ENCODE measurements at regions not wholly inside any gene's neighbourhood (a gene's known extent, or its start where the extent isn't known, plus 50 kb on each side); places are given as distances from the start of the nearest gene placed in this dataset.

DNA sequence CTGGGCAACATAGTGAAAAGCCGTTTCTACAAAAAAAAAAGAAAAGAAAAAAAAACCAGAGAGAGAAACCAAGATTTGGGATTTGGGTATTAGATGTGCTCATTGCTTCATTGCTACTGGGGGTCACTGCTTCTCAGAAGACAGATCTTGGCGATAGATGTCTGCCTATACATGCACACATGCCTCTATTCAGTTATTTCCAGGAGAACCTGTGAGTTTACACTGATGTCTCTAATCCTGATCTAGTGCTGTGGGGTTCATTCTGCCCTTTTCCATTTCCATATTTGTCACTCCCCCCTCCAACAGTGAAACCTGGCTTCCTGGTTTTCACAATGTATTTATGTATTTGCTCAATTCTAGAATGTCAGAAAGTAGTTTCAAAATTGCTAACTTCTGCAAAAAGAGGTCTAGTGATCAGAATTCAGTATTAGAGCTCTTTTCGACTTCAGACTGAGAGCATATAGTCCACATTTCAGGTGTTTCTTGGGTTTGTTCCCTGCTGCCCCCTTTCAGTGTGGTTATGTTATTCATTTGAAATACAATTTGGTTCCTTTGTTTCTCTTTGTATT is 111.0 kb downstream of the SLC25A47 start:
- no peaks in the 10 kb centered on the region for H3K27me3 Mint-ChIP-seq (ENCODE audit: low read depth)
- H3K4me3 Mint-ChIP-seq: no peak overlapping the region
- ATAC-seq (no peak), DNase-seq (no peak)
- no peaks in the 10 kb centered on the region for H3K9me3 Mint-ChIP-seq
- H3K36me3 Mint-ChIP-seq (ENCODE audit: insufficient read depth): peaks cover 2% of the 10 kb centered on the region
- H3K4me1 Mint-ChIP-seq (ENCODE audit: low read depth): peaks cover 7% of the 10 kb centered on the region

DNA sequence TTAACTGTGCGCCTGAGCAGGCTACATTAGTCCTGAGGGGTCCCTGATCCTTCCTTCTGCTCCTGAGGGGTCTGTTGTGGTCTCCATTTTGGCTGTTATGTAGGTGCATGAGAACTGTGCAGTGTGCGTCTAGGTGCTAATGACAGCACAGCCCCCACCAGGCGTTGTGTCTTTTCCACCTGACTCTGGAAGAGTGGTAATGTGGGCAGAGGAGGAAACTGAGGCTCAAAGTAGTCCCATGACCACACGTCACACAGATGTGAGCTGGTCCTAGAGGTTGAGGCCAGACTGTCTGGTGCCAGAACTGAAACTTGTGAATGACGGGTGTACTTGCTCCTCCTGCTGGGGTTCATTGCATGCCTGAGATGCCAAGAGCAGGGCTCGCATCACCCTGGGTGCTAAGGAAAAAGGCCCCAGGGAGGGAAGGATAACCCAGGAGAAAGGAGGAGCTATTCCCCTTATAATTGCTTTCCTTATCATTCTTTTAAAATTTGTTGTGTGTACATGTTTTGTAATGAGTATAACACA is 111.8 kb downstream of the SLC25A47 start:
- Mint-ChIP-seq H3K27me3 (ENCODE audit: low read depth) (no peaks in the 10 kb centered on the region), H3K4me3 (no peak overlapping the region), H3K36me3 (ENCODE audit: insufficient read depth) (peaks cover 2% of the 10 kb centered on the region), H3K4me1 (ENCODE audit: low read depth) (peaks cover 16% of the 10 kb centered on the region), H3K9me3 (no peaks in the 10 kb centered on the region)
- DNase-seq (no peak), ATAC-seq (no peak)

DNA sequence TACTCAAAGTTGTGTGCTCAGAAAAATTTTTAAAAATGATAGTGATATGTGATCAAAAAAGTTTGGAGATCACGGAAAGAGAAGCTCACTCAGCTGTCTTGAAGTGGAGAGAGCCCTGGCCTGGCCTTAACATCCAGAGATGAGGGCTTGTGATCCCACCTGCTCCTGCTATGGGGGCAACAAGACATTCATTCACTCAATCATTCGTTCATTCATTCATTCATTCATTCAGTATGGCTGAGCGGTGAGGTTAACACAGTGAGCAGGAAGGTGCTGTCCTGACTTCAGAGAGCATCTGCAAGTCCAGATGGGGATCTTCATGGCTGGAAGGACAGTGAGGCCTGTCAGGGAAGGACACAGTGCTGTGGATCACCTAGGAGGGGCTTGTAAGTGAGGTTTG is 112.3 kb downstream of the SLC25A47 start:
- Mint-ChIP-seq H3K36me3 (ENCODE audit: insufficient read depth) (peaks cover 2% of the 10 kb centered on the region), H3K4me1 (ENCODE audit: low read depth) (peaks cover 18% of the 10 kb centered on the region), H3K9me3 (no peaks in the 10 kb centered on the region), H3K4me3 (no peak overlapping the region), H3K27me3 (ENCODE audit: low read depth) (no peaks in the 10 kb centered on the region)
- DNase-seq: no peak
- no peak for ATAC-seq

DNA sequence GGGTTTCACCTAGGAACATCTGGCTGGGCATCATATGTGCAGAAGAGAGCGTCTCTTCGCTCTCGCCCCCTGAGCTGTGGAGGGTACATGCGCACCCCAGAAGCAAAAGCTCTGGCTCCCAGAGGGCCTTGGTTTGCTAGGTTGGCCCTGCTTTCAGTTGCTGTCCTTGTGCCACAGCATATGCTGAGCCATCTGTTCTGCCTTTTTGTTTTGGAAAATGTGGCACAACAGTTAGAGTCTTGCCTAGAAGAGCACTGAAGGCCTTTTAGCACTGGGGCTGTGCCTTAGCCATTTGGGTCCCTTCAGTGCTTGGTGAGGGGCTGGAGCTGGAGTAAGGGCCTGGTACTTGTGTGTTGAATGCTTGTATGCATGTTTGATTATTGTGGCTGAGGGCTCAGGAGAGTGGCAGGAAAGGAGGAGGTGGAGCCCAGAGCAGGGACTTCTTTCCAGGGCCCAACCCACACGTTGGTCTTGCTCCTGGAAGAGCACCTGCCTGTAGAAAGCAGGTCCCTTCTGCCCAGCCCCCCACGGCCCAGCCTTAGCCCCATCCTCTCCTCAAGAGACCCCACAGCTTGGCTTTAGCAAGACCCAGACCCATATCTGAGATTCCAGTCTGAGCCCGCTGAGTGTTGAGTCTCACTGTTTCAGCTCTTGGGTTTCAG is 113.7 kb downstream of the SLC25A47 start:
- no peak for DNase-seq

DNA sequence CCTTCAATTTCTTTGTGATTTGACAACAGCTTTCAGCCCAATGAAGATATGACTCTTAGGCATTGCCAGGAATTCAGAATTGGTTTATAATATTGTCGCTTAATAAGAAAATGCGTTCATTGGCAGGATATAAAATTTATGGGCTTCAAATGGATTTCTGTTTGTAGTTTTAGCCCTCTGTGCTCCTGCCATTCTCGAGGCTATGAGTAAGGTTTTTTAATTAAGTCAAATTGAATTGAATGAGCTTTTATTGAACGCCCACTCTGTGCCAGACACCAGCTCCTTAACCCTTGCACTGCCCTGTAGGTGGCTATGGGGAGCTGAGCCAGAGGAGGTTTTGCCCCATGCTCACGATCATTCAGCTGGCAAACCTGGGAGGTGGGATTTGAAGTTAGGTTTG is 115.1 kb downstream of the SLC25A47 start:
- no peaks in the 10 kb centered on the region for H3K27me3 Mint-ChIP-seq (ENCODE audit: low read depth)

More for the DNA sequence above, 113.7 kb downstream of the SLC25A47 start:
- no peaks in the 10 kb centered on the region for H3K27me3 Mint-ChIP-seq (ENCODE audit: low read depth)
- H3K9me3 Mint-ChIP-seq: no peaks in the 10 kb centered on the region
- no peak overlapping the region for H3K4me3 Mint-ChIP-seq
- peaks cover 2% of the 10 kb centered on the region for H3K36me3 Mint-ChIP-seq (ENCODE audit: insufficient read depth)
- ATAC-seq: no peak
- peaks cover 24% of the 10 kb centered on the region for H3K4me1 Mint-ChIP-seq (ENCODE audit: low read depth)

DNA sequence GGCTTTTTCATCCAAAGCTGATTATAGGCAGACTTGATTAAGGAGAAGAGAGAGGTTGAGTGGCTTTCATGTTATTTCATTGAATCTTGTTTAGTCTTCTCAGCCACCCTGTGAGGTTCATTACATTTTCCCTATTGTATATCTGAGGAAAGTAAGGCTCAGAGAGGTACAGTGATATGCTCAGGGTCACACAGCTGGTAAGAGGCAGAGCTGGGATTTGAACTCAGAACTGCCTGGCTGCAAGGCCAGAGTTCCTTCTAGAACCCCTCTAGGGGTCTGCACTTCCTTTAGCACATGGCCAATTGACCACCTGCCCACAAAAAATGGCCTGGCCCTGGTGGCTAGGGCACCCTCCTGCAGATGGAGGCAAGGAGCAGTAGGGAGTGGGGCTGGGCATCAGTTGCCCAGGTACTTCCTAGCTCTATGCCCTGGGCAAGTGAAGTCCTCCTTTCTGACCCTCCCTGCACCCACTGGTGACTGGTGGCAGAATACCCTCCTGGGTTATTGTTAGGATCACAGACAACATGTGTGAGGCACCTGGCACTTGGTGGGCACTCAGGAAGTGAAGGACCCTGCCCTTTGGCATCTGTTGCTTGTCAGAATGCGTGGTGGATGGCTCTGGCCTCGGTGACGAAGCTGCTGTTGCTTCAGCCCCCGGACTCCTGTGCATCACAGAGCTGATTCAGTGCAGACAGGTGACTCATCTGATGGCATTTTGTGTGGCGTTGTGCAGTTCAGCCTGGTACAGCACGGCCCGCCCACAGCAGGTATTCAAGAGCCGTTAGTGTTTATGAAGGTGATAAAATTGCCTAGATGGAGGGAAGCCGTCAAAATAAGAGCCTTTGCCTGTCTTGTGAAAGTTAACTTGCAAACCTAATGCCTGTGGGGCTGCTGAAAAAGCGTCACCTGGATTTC is 115.8 kb downstream of the SLC25A47 start:
- peaks cover 24% of the 10 kb centered on the region for H3K4me1 Mint-ChIP-seq (ENCODE audit: low read depth)

More for the DNA sequence above, 115.1 kb downstream of the SLC25A47 start:
- peaks cover 24% of the 10 kb centered on the region for H3K4me1 Mint-ChIP-seq (ENCODE audit: low read depth)
- no peaks in the 10 kb centered on the region for H3K9me3 Mint-ChIP-seq
- H3K4me3 Mint-ChIP-seq: no peak overlapping the region
- ATAC-seq (no peak), DNase-seq (no peak)
- H3K36me3 Mint-ChIP-seq (ENCODE audit: insufficient read depth): no peaks in the 10 kb centered on the region

DNA sequence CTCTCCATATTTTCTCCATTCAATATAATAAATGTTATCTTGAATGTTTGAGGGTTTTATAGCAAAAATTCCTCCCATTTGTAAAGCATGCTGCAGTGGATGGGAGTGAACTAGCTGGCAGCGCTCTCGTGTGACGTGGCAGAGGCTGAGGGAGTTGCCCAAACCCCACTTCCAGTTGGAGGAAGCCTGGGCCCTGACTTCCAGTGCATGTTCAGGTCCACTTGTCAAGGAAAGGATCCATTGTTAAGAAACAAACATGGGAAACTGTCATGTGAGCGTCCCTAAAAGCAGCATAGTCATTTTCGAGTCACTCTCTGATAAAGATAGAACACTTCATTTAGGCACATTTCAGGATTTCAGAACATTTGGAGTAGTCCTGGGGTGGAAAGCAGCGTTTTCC is 116.6 kb downstream of the SLC25A47 start:
- Mint-ChIP-seq H3K4me3 (no peak overlapping the region), H3K4me1 (ENCODE audit: low read depth) (peaks cover 24% of the 10 kb centered on the region), H3K9me3 (no peaks in the 10 kb centered on the region), H3K36me3 (ENCODE audit: insufficient read depth) (no peaks in the 10 kb centered on the region), H3K27me3 (ENCODE audit: low read depth) (no peaks in the 10 kb centered on the region)
- DNase-seq (no peak), ATAC-seq (no peak)

More for the DNA sequence above, 115.8 kb downstream of the SLC25A47 start:
- ATAC-seq: peak; percentile 93 to 98
- DNase-seq: peak; percentile 45
- Mint-ChIP-seq H3K27me3 (ENCODE audit: low read depth) (no peaks in the 10 kb centered on the region), H3K36me3 (ENCODE audit: insufficient read depth) (no peaks in the 10 kb centered on the region), H3K9me3 (no peaks in the 10 kb centered on the region), H3K4me3 (no peak overlapping the region)

DNA sequence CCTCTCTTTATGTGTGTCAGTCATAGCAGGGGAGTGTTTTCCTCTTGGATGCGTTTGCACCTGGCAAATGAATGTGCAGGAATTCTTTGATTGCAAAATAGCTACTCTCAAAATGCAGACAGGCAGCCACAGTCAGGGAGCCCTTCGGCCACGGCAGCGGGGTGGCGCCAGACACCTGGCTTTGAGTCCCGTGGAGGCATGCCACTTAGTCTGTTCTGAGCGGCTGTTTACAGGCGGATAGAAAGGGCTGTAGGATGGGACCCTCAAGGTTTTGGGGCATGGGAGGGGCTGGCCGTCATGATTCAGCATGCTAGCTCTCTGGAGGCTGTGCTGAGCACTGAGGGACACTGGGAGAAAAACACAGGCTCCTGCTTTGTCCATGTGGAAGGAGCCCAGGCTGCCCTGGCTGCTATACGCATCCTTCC is 117.1 kb downstream of the SLC25A47 start:
- Mint-ChIP-seq H3K9me3 (no peaks in the 10 kb centered on the region), H3K36me3 (ENCODE audit: insufficient read depth) (no peaks in the 10 kb centered on the region), H3K4me1 (ENCODE audit: low read depth) (peaks cover 24% of the 10 kb centered on the region), H3K27me3 (ENCODE audit: low read depth) (no peaks in the 10 kb centered on the region), H3K4me3 (no peak overlapping the region)
- ATAC-seq: no peak
- DNase-seq: no peak

DNA sequence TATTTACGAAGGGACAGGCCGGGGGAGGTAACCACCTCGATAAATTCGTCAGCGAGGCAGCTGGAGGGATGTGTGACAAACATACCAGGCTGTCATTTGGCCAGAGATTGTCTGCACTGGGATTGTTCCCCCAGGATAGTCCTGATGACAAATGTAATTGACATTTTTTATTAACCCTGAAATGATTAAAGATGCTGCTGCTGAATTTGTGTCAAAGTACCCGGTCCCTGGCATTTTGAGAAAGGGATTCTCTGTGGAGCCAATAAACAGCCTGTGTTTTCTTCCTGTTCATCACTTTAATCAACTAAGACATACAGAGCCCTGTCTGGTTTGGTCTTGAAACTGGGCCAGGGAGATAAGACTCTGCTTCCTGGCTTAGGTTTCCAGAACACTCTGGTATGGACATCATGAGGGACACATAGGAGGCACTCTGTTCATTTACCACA is 117.6 kb downstream of the SLC25A47 start:
- Mint-ChIP-seq H3K9me3 (no peaks in the 10 kb centered on the region), H3K4me3 (no peak overlapping the region), H3K36me3 (ENCODE audit: insufficient read depth) (no peaks in the 10 kb centered on the region), H3K27me3 (ENCODE audit: low read depth) (no peaks in the 10 kb centered on the region), H3K4me1 (ENCODE audit: low read depth) (peaks cover 22% of the 10 kb centered on the region)
- no peak for DNase-seq
- no peak for ATAC-seq

DNA sequence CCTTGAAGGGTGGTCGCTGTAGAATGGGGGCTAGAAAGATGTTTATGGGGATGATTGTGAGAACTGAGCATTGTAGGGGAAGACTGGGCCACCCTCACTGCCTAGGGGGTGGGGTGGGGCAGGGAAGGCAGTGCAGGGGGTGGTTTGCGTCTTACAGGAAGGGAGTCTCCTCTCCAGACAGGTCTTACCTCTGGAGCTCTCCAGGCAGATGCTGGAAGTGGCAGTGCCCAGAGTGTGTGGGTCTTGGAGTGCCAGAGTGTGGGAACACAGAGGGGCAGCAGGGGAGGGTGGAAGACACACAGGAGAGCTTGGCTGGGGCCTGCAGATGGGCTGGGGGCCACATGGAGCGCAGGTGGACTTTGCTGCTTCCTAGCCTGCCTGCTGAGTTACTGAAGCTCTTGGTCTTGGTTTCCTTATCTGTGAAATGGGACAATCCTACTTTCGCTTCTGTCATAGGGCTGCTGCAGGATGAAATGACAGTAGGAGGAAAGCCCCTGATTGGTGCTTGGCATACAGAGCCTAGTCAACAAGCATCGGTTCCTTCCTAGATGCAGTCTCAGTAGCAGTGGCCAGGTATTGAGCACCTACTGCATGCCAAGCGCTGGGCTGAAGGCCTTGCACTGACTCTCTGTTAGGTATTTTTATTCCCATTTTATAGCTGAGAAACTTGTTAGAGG is 118.3 kb downstream of the SLC25A47 start:
- no peak for ATAC-seq
- Mint-ChIP-seq H3K4me3 (no peak overlapping the region), H3K27me3 (ENCODE audit: low read depth) (no peaks in the 10 kb centered on the region)

DNA sequence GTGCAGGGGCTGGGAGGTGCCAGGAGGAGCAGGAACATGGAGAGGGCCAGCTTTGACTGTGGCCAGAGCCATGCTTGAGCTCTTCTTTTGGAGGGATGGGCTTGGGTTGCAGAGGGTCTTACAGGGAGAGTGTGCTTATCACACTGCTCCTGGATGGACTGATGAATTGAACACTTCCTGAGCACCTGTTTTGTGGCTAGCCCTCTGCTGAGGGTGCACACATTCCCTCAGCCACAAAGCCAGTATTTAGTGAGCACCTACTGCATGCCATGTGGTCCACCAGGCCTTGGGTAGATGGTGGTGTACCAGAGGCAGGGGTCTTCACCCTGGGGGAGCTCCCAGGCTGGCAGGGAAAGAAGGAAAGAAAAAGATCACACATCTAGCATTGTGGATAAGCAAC is 118.9 kb downstream of the SLC25A47 start:
- Mint-ChIP-seq H3K27me3 (ENCODE audit: low read depth) (no peaks in the 10 kb centered on the region), H3K9me3 (no peaks in the 10 kb centered on the region), H3K4me3 (no peak overlapping the region), H3K4me1 (ENCODE audit: low read depth) (peaks cover 23% of the 10 kb centered on the region), H3K36me3 (ENCODE audit: insufficient read depth) (no peaks in the 10 kb centered on the region)
- no peak for ATAC-seq
- no peak for DNase-seq

More for the DNA sequence above, 118.3 kb downstream of the SLC25A47 start:
- H3K36me3 Mint-ChIP-seq (ENCODE audit: insufficient read depth): no peaks in the 10 kb centered on the region
- H3K4me1 Mint-ChIP-seq (ENCODE audit: low read depth): peaks cover 22% of the 10 kb centered on the region
- no peaks in the 10 kb centered on the region for H3K9me3 Mint-ChIP-seq
- DNase-seq: no peak

DNA sequence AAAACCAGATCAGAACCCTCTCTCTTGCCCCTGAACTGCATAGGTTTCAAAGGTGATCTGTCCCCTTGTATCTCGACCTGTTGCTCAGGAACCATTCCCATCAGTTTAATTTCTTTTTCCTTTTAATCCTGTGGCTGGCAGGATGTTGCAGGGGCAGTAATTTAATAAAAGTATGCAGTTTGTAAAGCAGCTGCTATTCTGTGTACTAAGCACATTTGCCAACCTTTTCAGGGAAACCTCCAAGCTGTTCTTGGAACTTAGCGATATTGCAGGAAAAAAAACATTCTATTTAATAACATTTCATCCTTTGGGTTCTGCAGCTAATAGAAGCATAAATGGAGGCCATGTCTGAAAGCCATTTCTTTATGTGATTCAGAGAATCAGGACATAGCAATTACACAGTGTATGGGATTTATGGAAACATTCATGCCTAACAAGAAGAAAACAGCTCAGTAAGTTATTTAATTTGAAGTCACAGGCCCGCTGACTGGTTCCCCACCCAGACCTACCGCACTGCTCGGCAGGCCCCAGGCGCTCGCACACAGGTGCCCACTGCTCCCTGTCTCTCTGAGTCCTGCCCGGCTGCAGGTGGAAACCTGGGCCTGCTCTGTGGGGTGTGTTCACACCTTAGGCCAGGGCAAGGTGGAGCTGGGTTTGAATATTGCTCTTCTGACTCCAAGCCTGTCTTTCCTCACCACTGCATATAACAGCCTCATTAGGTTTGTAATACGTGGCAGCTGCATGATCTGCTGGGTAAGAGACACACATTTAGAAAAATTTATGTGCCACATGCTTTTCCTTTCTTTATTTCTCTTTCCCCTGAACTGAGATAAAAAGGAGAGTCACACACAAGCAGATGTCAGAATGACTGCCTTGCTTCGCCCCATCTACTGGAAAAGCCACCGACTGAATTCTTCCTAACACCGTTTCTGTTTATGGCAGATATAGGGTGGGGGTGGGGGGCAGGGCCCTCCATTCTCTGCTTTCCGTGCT is 119.7 kb downstream of the SLC25A47 start:
- no peak for ATAC-seq
- Mint-ChIP-seq H3K9me3 (no peaks in the 10 kb centered on the region), H3K27me3 (ENCODE audit: low read depth) (no peaks in the 10 kb centered on the region), H3K4me1 (ENCODE audit: low read depth) (peaks cover 28% of the 10 kb centered on the region), H3K36me3 (ENCODE audit: insufficient read depth) (no peaks in the 10 kb centered on the region), H3K4me3 (no peak overlapping the region)
- DNase-seq: no peak

DNA sequence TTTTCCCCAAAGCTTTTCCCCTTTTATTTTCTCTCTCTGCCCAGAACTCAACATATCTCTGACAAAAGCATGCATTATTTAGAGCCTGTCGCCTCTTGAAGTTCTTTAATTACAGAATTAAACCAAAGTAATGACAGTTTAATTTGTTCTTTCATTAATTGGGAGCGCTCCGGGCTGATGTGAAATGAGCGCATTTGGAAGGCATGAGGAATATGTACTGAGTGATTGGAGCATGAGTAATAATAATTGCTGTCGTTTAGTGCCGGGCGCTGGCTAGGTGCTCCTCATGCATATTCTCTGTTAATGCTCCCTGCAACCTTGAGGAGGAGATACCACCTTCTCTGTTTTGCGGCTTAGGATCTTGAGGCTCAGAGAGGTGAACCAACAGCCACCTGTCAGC is 120.5 kb downstream of the SLC25A47 start:
- ATAC-seq: no peak
- no peaks in the 10 kb centered on the region for H3K9me3 Mint-ChIP-seq

More for the DNA sequence above, 120.5 kb downstream of the SLC25A47 start:
- DNase-seq: no peak
- no peaks in the 10 kb centered on the region for H3K27me3 Mint-ChIP-seq (ENCODE audit: low read depth)
- peaks cover 3% of the 10 kb centered on the region for H3K36me3 Mint-ChIP-seq (ENCODE audit: insufficient read depth)
- H3K4me3 Mint-ChIP-seq: no peak overlapping the region
- H3K4me1 Mint-ChIP-seq (ENCODE audit: low read depth): peaks cover 26% of the 10 kb centered on the region

Data from activated T-cell treated with anti-CD3 and anti-CD28 coated beads, Interleukin-2, amount 50 U/mL, for 4 hours (primary cell).